ENCODE measurements at regions not wholly inside any gene's neighbourhood (a gene's known extent, or its start where the extent isn't known, plus 50 kb on each side); places are given as distances from the start of the nearest gene placed in this dataset.
A peak's percentile ranks its signal among the peaks of the same experiment; 100 is the strongest.

DNA sequence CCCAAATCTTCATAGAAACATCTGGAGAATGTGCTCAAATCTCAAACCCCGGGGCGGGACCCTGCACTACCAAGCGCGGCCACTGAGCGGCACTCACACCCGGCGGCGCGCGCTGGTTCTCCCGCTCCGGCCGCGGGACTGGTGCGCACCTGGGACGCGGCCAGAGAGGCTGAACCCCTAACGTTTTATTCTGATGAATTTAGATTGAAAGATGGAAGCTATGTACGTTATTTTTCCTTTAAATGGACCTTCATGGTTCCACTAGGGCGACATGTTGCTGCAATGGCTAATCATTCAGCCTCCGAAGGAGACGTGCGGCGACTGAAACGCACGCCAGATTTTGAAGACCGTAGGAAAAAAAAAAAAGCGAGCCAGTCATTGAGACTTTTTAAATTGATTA, 107.0 kb upstream of the INSIG1 start:
- Histone ChIP-seq H3K36me3 (ENCODE audit: control insufficient read depth in 2 of 2, extremely low read depth in 1 of 2, insufficient read depth in 2 of 2, low read length in 2 of 2) (no peaks in the 10 kb centered on the region), H3K79me2 (ENCODE audit: control insufficient read depth, insufficient read depth, low read length) (no peaks in the 10 kb centered on the region), H3K9ac (replicated peaks; ENCODE audit: extremely low read depth, insufficient read depth, low read length) (no peak overlapping the region), H3K4me1 (ENCODE audit: control insufficient read depth, extremely low read depth, insufficient read depth, low read length) (no peaks in the 10 kb centered on the region), H3K27ac (ENCODE audit: insufficient read depth, low read depth, low read length) (no peak overlapping the region), H3K27me3 (ENCODE audit: control insufficient read depth in 2 of 2, insufficient read depth in 2 of 2, low read length in 2 of 2) (peaks cover under 1 to 6% of the 10 kb centered on the region in 2 experiments), H3K9me3 (replicated peaks; ENCODE audit: control insufficient read depth, insufficient read depth, low read length) (peaks cover under 1% of the 10 kb centered on the region), H2AFZ (ENCODE audit: low read depth, low read length) (peak overlapping the region; percentile 49), H3K4me2 (ENCODE audit: insufficient read depth, low read length) (peak overlapping the region; percentile 37), H3K4me3 (replicated peaks in 1 of 3; ENCODE audit: insufficient read depth in 1 of 3, low read depth in 1 of 3, low read length in 3 of 3) (no peak overlapping the region), H3K9me1 (replicated peaks; ENCODE audit: control insufficient read depth, extremely low read depth, insufficient read depth, low read length) (no peaks in the 10 kb centered on the region), H4K20me1 (replicated peaks; ENCODE audit: control insufficient read depth, extremely low read depth, insufficient read depth, low read length) (no peaks in the 10 kb centered on the region)
- TF ChIP-seq, protein P1, sequence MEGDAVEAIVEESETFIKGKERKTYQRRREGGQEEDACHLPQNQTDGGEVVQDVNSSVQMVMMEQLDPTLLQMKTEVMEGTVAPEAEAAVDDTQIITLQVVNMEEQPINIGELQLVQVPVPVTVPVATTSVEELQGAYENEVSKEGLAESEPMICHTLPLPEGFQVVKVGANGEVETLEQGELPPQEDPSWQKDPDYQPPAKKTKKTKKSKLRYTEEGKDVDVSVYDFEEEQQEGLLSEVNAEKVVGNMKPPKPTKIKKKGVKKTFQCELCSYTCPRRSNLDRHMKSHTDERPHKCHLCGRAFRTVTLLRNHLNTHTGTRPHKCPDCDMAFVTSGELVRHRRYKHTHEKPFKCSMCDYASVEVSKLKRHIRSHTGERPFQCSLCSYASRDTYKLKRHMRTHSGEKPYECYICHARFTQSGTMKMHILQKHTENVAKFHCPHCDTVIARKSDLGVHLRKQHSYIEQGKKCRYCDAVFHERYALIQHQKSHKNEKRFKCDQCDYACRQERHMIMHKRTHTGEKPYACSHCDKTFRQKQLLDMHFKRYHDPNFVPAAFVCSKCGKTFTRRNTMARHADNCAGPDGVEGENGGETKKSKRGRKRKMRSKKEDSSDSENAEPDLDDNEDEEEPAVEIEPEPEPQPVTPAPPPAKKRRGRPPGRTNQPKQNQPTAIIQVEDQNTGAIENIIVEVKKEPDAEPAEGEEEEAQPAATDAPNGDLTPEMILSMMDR (IDR thresholded peaks at IDR 0.05; ENCODE audit: extremely low read depth in 1 of 2, insufficient read depth in 1 of 2, low read depth in 1 of 2, low read length in 2 of 2) = peak; percentile 83 to 94
- no peak for TF ChIP-seq JUN (IDR thresholded peaks at IDR 0.05; ENCODE audit: borderline replicate concordance, insufficient read depth, insufficient read length, low read depth)
- intact Hi-C loops (cut with micrococcal nuclease) = loop anchor here (1.0 kb wide), 7 partner anchors 15 to 263 kb away; partner anchors contain the start of gene INSIG1
- FAIRE-seq (no peak), DNase-seq (ENCODE audit: low read depth, low spot score) (peak; percentile 20)
- CTCF ChIA-PET = interaction anchor here (1.2 to 3.6 kb wide), 11 partner anchors 15 to 167 kb away, joined by 3 to 61 read pairs (median 4); partner anchors contain the start of gene INSIG1
- dilution Hi-C loops (cut with MboI; ENCODE audit: extremely low pct_ligation_motif_present, low sequenced_read_pairs) = loop anchor here (25.0 kb wide), 1 partner anchor 147 kb away; no protein-coding TSS in a partner anchor
- no TSS peak for BruUV-seq (replicated peaks)
- POLR2A ChIA-PET = no interaction called here

GRCh38 chr7:155191137-155191536, 106.5 kb upstream of the INSIG1 start:
- dilution Hi-C loops (cut with MboI; ENCODE audit: extremely low pct_ligation_motif_present, low sequenced_read_pairs) (loop anchor here (25.0 kb wide), 1 partner anchor 146 kb away; no protein-coding TSS in a partner anchor), intact Hi-C loops (cut with micrococcal nuclease) (no loop called here)
- no TSS peak for BruUV-seq (replicated peaks)
- ChIA-PET CTCF (interaction anchor here (0.9 to 3.6 kb wide), 8 partner anchors 14 to 264 kb away, joined by 3 to 61 read pairs (median 3); no protein-coding TSS in a partner anchor), POLR2A (no interaction called here)
- FAIRE-seq = no peak
- Histone ChIP-seq H3K36me3 (ENCODE audit: control insufficient read depth in 2 of 2, extremely low read depth in 1 of 2, insufficient read depth in 2 of 2, low read length in 2 of 2) (no peaks in the 10 kb centered on the region), H3K27ac (ENCODE audit: insufficient read depth, low read depth, low read length) (no peak overlapping the region), H3K4me3 (replicated peaks in 1 of 3; ENCODE audit: insufficient read depth in 1 of 3, low read depth in 1 of 3, low read length in 3 of 3) (no peak overlapping the region), H2AFZ (ENCODE audit: low read depth, low read length) (no peak overlapping the region), H3K9me1 (replicated peaks; ENCODE audit: control insufficient read depth, extremely low read depth, insufficient read depth, low read length) (no peaks in the 10 kb centered on the region), H3K4me1 (ENCODE audit: control insufficient read depth, extremely low read depth, insufficient read depth, low read length) (no peaks in the 10 kb centered on the region), H3K9me3 (replicated peaks; ENCODE audit: control insufficient read depth, insufficient read depth, low read length) (no peaks in the 10 kb centered on the region), H3K4me2 (ENCODE audit: insufficient read depth, low read length) (no peak overlapping the region), H3K27me3 (ENCODE audit: control insufficient read depth in 2 of 2, insufficient read depth in 2 of 2, low read length in 2 of 2) (peaks cover 4 to 6% of the 10 kb centered on the region in 2 experiments), H4K20me1 (replicated peaks; ENCODE audit: control insufficient read depth, extremely low read depth, insufficient read depth, low read length) (no peaks in the 10 kb centered on the region), H3K79me2 (ENCODE audit: control insufficient read depth, insufficient read depth, low read length) (no peaks in the 10 kb centered on the region), H3K9ac (replicated peaks; ENCODE audit: extremely low read depth, insufficient read depth, low read length) (no peak overlapping the region)
- DNase-seq (ENCODE audit: low read depth, low spot score) = no peak
- no peak for TF ChIP-seq JUN (IDR thresholded peaks at IDR 0.05; ENCODE audit: borderline replicate concordance, insufficient read depth, insufficient read length, low read depth)
- TF ChIP-seq POLR2AphosphoS5 (IDR thresholded peaks at IDR 0.05; ENCODE audit: insufficient read depth, low read depth, low read length) = no peak
- TF ChIP-seq FOS (IDR thresholded peaks at IDR 0.05; ENCODE audit: borderline replicate concordance, insufficient read depth, low read length) = no peak
- TF ChIP-seq, protein P2, sequence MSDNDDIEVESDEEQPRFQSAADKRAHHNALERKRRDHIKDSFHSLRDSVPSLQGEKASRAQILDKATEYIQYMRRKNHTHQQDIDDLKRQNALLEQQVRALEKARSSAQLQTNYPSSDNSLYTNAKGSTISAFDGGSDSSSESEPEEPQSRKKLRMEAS (IDR thresholded peaks at IDR 0.05; ENCODE audit: insufficient read depth, insufficient read length) = no peak
- TF ChIP-seq GATA2 (IDR thresholded peaks at IDR 0.05; ENCODE audit: insufficient read depth, insufficient read length, low read depth, low read length) = no peak
- no peak for TF ChIP-seq EZH2 (IDR thresholded peaks at IDR 0.05; ENCODE audit: borderline replicate concordance, low read depth, low read length, severe bottlenecking)
- TF ChIP-seq, protein P1 (IDR thresholded peaks at IDR 0.05; ENCODE audit: extremely low read depth in 1 of 2, insufficient read depth in 1 of 2, low read depth in 1 of 2, low read length in 2 of 2) = no peak
- no peak for TF ChIP-seq MYC (IDR thresholded peaks at IDR 0.05; ENCODE audit: low read depth, low read length)
- no peak for TF ChIP-seq POLR2A (IDR thresholded peaks at IDR 0.05; ENCODE audit: low read depth, low read length)
